Pulmonary artery endothelial cell (primary cell): ENCODE measurements at regions not wholly inside any gene's neighbourhood (a gene's known extent, or its start where the extent isn't known, plus 50 kb on each side); places are given as distances from the start of the nearest gene placed in this dataset.
A peak's percentile ranks its signal among the peaks of the same experiment; 100 is the strongest.
"Not testable (repeated sequence)": the region's sequence is repeated elsewhere in the genome, so short reads cannot be mapped to it uniquely, and the experiment has no call there.

Source experiments
- DNase-seq: peaks from one replicate; pipeline ENCODE4 v3.0.0-alpha.2; 2011; ENCODE audit warnings: low read depth, low spot score

DNA sequence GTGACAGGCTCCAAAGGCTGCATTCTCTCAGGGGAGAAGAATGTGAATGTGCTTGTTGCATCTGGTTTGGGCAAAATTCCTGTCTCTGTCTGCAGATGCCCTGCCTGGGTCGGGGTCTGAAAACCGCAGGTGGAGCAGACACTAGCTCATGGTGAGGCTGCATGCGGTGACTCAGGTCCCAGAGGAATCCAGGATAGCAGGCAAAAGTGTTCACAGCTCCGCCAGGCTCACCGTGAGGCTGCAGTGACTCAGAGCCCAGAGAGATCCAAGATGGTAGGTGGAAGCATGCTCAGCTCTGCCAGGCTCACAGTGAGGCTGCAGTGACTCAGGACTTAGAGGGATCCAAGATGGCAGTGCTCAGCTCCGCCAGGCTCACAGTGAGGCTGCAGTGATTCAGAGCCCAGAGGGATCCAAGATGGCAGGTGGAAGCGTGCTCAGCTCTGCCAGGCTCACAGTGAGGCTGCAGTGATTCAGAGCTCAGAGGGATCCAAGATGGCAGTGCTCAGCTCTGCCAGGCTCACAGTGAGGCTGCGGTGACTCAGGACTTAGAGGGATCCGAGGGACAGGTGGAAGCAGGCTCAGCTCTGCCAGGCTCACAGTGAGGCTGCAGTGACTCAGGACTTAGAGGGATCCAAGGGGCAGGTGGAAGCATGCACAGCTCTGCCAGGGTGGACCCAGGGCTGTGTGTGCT, 200.5 kb downstream of the ACKR3 start:
- DNase-seq = no peak

GRCh38 chr2:236772220-236772837, 202.7 kb downstream of the ACKR3 start:
- DNase-seq = no peak

GRCh38 chr2:236773206-236773605, 203.6 kb downstream of the ACKR3 start:
- DNase-seq = no peak

GRCh38 chr2:236774171-236774570, 204.5 kb downstream of the ACKR3 start:
- DNase-seq = no peak

GRCh38 chr2:236775511-236775910, 205.9 kb downstream of the ACKR3 start:
- DNase-seq = no peak

- DNase-seq = no peak
Measured at GRCh38 chr2:236776206-236776605, 206.6 kb downstream of the ACKR3 start.

- DNase-seq = peak; percentile 41
Measured at GRCh38 chr2:236776695-236777251, 207.1 kb downstream of the ACKR3 start.

DNA sequence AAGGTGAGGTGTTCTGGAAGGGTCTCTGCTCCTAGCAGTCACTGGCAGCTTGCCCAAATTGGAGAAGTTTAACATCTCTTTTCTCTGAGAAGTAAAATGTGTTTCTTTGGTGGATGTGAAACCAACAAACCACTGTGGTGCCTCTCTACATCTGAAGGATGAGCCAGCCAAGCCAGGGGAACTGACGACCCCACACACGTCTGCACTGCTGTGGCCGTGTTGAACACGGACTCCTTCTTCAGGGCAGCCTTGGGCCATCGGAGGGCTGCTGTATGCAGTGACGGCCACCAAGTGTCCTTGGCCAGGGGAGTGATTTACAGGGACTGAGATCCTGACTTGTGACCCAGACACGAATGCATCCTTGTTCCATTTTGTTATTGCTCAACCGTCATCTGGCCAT, 207.8 kb downstream of the ACKR3 start:
- DNase-seq = no peak

GRCh38 chr2:236781933-236782816, 212.6 kb downstream of the ACKR3 start:
- DNase-seq = no peak

- DNase-seq = no peak
Measured at GRCh38 chr2:236782938-236783337, 213.3 kb downstream of the ACKR3 start.

DNA sequence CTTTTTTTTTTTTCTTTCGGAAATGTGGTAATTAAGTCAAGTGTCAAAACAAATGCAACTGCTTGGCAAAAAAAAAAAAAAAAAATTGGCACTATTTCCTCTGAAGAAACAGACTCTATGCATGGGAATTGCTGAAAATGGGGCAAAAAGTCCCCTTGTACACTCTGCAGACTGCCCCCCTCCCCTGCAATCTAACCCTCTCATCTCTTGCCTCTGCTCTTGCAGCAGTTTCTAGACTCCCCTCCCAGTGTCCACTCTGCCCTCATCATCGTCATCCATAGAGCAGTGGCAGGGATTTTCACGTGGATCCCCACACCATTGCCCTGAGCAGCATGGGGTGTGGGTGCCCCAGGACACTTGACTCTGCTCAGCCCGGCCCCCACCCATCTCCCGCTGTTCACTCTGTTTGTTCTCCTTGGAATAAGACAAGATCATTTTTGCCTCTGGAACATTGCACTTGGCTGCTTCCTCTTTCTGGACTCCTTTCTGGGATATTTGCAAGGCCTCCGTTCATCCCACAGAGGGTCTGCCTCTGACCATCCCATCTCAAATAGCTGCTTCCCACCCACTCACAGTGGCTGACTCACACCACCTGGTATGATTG, 213.9 kb downstream of the ACKR3 start:
- no peak for DNase-seq

DNA sequence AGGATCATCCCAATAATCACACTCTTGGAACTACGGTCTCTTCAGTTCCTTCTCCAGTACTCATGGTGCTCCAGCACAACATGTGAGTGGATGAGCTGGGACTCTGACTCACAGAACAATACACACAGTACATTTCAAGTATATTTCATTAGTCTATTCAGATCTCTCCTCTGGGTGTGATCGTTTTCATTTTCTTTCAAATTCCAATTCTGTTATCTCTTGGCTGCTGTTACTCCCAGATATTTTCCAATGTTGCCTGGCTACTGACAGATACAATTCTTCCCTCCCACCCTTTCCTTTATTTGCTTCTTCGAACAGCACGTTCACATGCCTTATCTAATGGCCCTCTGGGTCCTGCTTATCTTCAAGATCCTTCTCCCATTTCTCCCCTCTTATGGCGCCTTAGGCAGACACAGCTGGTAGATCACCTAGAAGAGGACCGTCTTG, 216.0 kb downstream of the ACKR3 start:
- DNase-seq = no peak

DNA sequence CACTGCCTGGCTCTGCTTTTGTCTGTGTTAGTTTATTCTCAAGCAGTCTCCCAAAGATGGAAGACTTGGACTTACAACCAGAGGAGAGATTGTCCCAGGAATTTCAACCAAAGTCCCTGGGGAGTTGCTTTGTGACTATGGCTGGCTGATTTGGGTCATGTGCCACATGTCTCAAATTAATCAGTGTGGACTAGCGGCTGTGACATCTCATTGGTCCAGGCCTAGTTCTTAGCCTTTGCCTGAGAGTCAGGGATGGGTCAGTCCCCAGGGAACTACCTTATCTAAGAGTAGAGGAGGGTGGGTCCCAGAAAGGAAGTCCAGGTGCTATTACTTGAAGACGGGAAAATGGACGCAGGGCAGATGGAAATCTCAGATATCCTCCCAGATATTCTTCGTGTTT, 217.1 kb downstream of the ACKR3 start:
- DNase-seq = no peak

- not testable (repeated sequence) for DNase-seq
Measured at GRCh38 chr2:236787376-236787775, 217.8 kb downstream of the ACKR3 start.

DNA sequence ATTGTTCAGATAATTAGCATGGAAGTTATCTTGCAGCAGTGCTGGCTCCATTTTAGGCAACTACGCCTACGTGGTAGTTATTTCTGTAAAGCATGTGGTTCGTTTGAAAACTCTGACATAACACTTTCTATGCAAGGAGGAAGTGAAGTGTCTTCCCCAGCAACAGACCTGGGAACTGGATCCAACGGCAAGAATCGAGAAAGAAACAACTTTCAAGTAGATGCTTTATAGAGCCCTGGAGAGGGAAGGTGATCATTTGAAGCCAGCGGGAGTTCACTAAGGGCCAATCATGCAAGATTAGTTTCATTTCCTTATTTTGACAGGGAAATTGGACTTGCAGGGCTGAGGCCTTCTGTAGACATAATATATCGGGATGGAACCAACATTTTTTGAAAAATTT, 218.3 kb downstream of the ACKR3 start:
- DNase-seq = no peak

DNA sequence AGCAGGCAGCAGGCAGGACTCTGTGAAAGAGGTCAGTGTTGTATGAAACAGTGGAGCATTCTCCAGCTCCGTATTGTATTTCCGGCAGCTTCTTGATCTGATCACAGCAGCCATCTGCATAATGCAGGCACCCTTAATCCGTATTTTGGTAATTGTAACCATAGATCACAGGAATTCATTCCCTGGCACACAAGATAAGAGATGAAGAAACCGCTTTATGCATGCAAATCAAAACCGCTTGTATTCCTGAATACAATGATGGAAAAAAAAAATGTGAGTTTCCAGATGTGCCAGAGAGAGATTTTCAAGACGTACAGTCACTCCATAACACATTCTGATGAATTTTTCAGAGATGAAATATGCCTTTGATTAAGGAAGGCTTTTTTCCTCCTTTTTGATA, 221.3 kb downstream of the ACKR3 start:
- no peak for DNase-seq

DNA sequence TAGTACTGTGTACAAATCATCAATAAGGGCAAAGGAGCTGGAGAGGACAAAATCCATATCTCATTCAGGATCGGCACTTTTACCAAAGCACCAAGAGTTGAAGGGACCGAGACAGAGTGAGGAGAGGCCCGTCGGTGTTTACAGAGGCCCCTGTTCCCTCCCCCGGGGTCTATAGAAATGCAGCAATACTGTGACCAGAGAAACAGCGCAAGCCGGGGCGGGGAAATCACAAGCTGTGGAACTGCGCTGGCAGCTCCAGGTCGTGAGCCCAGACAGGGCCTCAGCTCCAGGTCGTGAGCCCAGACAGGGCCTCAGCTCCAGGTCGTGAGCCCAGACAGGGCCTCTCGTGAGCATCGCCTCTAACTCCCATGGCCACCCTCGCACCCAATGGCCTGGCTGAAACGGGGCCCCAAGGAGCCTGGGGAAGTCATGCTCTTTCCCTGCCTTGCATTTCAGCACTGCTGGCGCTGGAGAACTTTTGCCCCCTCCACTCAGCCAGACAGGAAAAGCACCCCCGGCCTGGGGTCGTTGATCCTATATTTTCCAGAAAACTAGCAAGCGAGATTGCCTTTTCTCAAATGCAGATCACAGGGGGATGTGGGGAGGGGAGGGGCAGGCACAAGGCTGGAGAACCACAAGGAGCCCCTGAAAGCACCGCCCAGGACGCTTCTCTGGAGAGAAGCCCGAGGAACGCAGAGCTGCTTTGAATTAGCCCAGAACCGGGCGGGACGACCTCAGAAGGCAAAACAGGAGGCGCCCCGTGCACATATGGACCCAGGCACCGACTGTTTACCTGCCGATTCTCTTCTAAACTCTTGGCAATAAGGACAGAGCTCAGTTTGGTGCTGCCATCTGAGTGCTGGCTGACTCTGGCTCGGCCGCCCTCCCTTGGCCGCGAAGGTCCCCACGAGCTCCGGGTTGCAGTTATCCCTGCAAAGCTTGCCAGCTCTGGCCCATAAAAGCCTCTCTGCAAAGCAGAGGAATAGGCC, 223.7 kb downstream of the ACKR3 start:
- no peak for DNase-seq

DNA sequence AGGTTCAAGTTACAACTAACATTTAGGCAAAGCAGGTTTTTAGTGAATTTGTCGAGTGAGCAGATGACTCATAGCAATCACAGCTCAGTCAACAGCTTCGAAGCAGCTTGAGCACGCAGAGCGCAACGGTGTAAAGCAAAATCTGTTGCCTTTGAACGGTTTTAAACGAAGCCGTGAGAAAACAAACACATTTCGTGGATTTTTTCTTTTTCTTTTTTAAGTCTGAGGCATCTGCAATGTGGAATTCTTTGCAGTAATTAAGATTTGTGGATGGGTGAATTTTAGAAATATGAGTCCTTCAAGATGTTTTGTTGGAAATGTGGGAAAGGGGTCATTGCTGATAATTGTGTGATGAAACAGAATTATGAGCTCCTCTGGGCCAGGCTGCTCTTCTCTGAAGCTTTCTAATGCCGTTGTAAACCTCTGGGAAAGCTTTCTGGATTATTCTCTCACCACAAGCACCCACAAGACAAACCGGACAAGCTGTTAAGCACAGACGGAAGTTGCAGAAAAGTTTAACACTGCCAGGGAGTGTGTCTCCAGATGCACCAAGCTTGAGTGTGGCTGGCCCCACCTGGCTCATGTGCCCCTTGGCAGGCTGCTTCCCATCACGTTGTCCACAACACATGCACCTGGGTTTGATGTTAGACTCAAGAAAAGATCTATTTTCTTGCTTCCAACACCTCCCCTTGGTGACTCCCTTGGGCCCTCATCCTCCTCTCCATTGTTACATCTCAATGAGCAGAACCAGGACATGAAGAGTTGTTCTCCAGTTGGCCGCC, 224.7 kb downstream of the ACKR3 start:
- no peak for DNase-seq

GRCh38 chr2:236795169-236795860, 225.7 kb downstream of the ACKR3 start:
- DNase-seq = no peak
